Testis (tissue), 2 donors: ENCODE measurements at regions not wholly inside any gene's neighbourhood (a gene's known extent, or its start where the extent isn't known, plus 50 kb on each side); places are given as distances from the start of the nearest gene placed in this dataset.

Experiments
- DNase-seq: peaks from one replicate; pipeline ENCODE4 v3.0.0-alpha.2; 2019
- H3K27ac ChIP-seq, 2 donors: fragments of 200-600 bp; sonication (generic); one replicate each; pipeline ENCODE4 v1.5.1; 2019
- H3K27me3 ChIP-seq: fragments of 200-600 bp; sonication (generic); one replicate; pipeline ENCODE4 v1.5.1; 2019
- H3K36me3 ChIP-seq: fragments of 200-600 bp; sonication (generic); one replicate; pipeline ENCODE4 v1.5.1; 2017; ENCODE audit warnings: low read depth; ENCODE audit errors: missing control alignments
- H3K4me1 ChIP-seq: fragments of 200-600 bp; sonication (generic); one replicate; pipeline ENCODE4 v1.5.1; 2019
- H3K4me3 ChIP-seq, 2 donors: fragments of 200-600 bp; sonication (generic); one replicate each; pipeline ENCODE4 v1.5.1; 2017 to 2019
- H3K9me3 ChIP-seq: fragments of 200-600 bp; sonication (generic); one replicate; pipeline ENCODE4 v1.5.1; 2017
- CTCF ChIP-seq, 3 experiments: fragments of 450-650 bp in 2 of 3; fragments of 200-600 bp in 1 of 3; sonication (generic) in 1 of 3; IDR thresholded peaks; one replicate each; pipeline ENCODE4 v1.5.1; 2016 to 2019; ENCODE audit warnings: antibody characterized with exemption in 3 of 3, mild to moderate bottlenecking in 2 of 3, moderate library complexity in 1 of 3
- POLR2A ChIP-seq: fragments of 450-650 bp; IDR thresholded peaks from one replicate; pipeline ENCODE4 v1.6.1; 2017; ENCODE audit warnings: antibody characterized with exemption, mild to moderate bottlenecking, moderate library complexity
- WGBS, 2 donors: methylation state at CpG; one replicate each; pipeline ENCODE4 v1.1.5; 2018; 5-methylcytosine and 5-hydroxymethylcytosine counted together
- intact Hi-C: fragments of 100-400 bp; cut with DNase I; formaldehyde crosslinking; loops from one replicate; pipeline ENCODE4 v1.15.1; 2023; ENCODE audit warnings: low total_unique reads

- no peaks in the 10 kb centered on the region for H3K4me1 ChIP-seq
- H3K36me3 ChIP-seq = no peaks in the 10 kb centered on the region
- TF ChIP-seq POLR2A = no peak
- TF ChIP-seq CTCF (IDR thresholded peaks at IDR 0.05) = no peak
- 37 to 51% methylated on average over 5 to 7 of the region's 7 CpGs for WGBS, 2 donors
- no peaks in the 10 kb centered on the region for H3K27me3 ChIP-seq
- intact Hi-C loops = no loop called here
- no peak for DNase-seq
- H3K27ac ChIP-seq = no peak overlapping the region
- no peaks in the 10 kb centered on the region for H3K9me3 ChIP-seq
- H3K4me3 ChIP-seq = no peak overlapping the region
Measured at GRCh38 chr5:142453932-142454331, 129.1 kb upstream of the SPRY4 start.

- H3K27ac ChIP-seq = no peak overlapping the region
- intact Hi-C loops = no loop called here
Measured at GRCh38 chr5:142450419-142450818, 125.6 kb upstream of the SPRY4 start.

DNA sequence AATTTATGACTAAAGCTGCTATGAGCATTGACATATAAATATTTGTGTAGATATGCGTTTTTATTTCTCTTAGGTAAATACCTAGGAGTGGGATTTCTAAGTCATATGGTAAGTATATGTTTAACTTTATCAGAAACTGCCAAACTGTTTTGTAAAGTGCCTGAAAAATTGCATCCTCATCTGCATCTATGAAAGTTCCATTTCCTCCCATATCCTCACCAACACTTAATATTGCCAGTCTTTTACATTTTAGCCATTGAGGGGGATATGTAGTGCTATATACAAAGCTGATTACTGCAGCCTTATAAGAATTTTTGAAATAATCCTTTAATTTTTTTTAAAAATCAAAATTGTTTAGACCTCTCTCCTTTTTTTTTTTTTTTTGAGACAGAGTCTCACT lies 123.1 kb upstream of the SPRY4 start:
- peaks cover 4% of the 10 kb centered on the region for H3K4me1 ChIP-seq
- intact Hi-C loops = no loop called here
- H3K36me3 ChIP-seq = no peaks in the 10 kb centered on the region
- WGBS, 2 donors = 92 to 95% methylated on average over 1 of the region's 1 CpG
- no peak overlapping the region for H3K27ac ChIP-seq
- H3K27me3 ChIP-seq = no peaks in the 10 kb centered on the region
- TF ChIP-seq CTCF (IDR thresholded peaks at IDR 0.05) (no peak), POLR2A (no peak)
- no peak for DNase-seq
- no peak overlapping the region for H3K4me3 ChIP-seq
- H3K9me3 ChIP-seq = no peaks in the 10 kb centered on the region

More at GRCh38 chr5:142450419-142450818, 125.6 kb upstream of the SPRY4 start:
- H3K9me3 ChIP-seq = no peaks in the 10 kb centered on the region
- peaks cover 4% of the 10 kb centered on the region for H3K4me1 ChIP-seq
- TF ChIP-seq CTCF (IDR thresholded peaks at IDR 0.05) = no peak
- TF ChIP-seq POLR2A = no peak
- H3K27me3 ChIP-seq = no peaks in the 10 kb centered on the region
- no peaks in the 10 kb centered on the region for H3K36me3 ChIP-seq
- no peak for DNase-seq
- H3K4me3 ChIP-seq = no peak overlapping the region

DNA sequence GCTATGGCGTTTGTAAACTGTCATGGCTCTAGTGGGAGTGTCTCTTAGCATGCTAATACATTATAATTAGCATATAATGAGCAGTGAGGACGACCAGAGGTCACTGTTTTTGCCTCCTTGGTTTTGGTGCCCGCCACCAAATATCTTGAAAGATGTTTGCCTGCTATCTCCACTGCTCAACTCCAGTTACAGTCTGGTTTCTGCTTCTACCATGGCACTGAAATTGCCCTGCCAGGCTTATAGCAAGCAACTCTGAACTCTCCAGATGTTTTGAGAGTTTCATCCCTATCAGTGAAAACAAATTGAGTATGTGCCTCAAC lies 122.1 kb upstream of the SPRY4 start:
- Histone ChIP-seq H3K9me3 (no peaks in the 10 kb centered on the region), H3K4me3 (no peak overlapping the region), H3K36me3 (no peaks in the 10 kb centered on the region), H3K27me3 (no peaks in the 10 kb centered on the region), H3K27ac (peak overlapping the region in 1 of 2 donors; percentile 59), H3K4me1 (peaks cover 4% of the 10 kb centered on the region)
- TF ChIP-seq CTCF (IDR thresholded peaks at IDR 0.05) (no peak), POLR2A (no peak)
- intact Hi-C loops = no loop called here
- WGBS, 2 donors = 67 to 68% methylated on average over 3 of the region's 3 CpGs
- DNase-seq = no peak

- no peaks in the 10 kb centered on the region for H3K9me3 ChIP-seq
- WGBS, 2 donors = 39 to 50% methylated on average over 5 of the region's 5 CpGs
- no peaks in the 10 kb centered on the region for H3K36me3 ChIP-seq
- H3K27ac ChIP-seq = peak overlapping the region in 1 of 2 donors; percentile 59
- H3K27me3 ChIP-seq = no peaks in the 10 kb centered on the region
- intact Hi-C loops = no loop called here
- peak; percentile 17 for DNase-seq
- peaks cover 4% of the 10 kb centered on the region for H3K4me1 ChIP-seq
- no peak overlapping the region for H3K4me3 ChIP-seq
- no peak for TF ChIP-seq POLR2A
- TF ChIP-seq CTCF (IDR thresholded peaks at IDR 0.05) = no peak
Measured at GRCh38 chr5:142446131-142446959, 121.5 kb upstream of the SPRY4 start.
